ENCODE measurements at regions not wholly inside any gene's neighbourhood (a gene's known extent, or its start where the extent isn't known, plus 50 kb on each side); places are given as distances from the start of the nearest gene placed in this dataset.

DNA sequence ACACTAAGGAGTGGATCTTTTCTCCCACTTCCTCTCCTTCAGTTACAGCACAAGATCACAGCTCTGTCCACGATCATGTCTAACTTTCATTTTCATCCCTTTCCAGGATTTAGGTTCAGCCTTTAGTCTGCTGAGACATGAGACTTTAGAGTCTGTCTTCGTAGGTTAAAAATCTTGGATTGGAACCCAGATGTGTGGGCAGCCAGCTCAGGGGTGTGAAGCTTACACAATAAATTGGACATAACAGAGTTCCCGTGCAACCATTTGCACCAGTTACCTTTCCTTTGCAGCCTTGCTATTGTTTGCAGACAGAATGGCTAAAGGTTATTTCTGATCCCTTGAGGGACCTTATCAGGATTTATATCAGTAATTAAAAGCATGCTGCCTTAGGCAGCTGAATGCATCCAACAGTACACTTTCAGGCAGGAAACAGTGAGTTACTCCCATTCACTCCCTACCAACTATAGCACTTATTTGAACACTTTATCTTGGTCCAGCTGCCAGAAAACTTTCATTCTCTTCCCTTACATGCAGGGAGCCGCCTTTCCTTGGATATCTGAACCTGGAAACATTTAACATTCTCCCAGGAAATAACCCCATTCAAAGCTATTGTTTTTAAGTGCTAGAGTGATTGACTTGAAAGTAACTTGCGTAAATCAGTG, 87.3 kb downstream of the TMEM100 start:
- no peaks in the 10 kb centered on the region for H3K9me3 Mint-ChIP-seq
- no peaks in the 10 kb centered on the region for H3K27me3 Mint-ChIP-seq (ENCODE audit: low read depth)
- H3K27ac Mint-ChIP-seq (ENCODE audit: unreplicated experiment) = no peak overlapping the region
- H3K4me1 Mint-ChIP-seq = no peaks in the 10 kb centered on the region
- no peak for DNase-seq (ENCODE audit: low read depth, low spot score)
- no peak overlapping the region for H3K4me3 Mint-ChIP-seq
- TF ChIP-seq, protein P1, sequence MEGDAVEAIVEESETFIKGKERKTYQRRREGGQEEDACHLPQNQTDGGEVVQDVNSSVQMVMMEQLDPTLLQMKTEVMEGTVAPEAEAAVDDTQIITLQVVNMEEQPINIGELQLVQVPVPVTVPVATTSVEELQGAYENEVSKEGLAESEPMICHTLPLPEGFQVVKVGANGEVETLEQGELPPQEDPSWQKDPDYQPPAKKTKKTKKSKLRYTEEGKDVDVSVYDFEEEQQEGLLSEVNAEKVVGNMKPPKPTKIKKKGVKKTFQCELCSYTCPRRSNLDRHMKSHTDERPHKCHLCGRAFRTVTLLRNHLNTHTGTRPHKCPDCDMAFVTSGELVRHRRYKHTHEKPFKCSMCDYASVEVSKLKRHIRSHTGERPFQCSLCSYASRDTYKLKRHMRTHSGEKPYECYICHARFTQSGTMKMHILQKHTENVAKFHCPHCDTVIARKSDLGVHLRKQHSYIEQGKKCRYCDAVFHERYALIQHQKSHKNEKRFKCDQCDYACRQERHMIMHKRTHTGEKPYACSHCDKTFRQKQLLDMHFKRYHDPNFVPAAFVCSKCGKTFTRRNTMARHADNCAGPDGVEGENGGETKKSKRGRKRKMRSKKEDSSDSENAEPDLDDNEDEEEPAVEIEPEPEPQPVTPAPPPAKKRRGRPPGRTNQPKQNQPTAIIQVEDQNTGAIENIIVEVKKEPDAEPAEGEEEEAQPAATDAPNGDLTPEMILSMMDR (conservative IDR thresholded peaks at IDR 0.05) = no peak
- H3K36me3 Mint-ChIP-seq (ENCODE audit: low read depth) = no peaks in the 10 kb centered on the region

DNA sequence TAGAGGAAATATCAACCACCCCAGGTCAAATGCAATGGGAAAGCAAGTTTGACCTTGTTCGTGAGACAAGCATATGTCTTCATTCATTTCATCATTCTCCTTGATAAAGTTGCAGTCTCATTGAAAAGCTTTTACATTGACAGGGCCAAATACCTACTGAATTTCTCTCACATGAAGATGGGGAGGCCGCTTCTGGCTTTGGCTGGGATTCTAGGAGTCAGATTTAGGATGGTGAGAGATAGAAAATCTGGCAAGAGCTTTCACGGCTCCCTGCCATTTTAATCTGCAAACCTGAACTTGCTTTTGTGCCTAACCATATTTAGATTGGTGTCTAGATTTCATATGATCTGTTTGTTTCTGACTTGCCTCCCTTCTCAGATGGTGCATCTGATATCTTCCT, 88.0 kb downstream of the TMEM100 start:
- TF ChIP-seq, protein P1 (conservative IDR thresholded peaks at IDR 0.05) = no peak
- H3K9me3 Mint-ChIP-seq = no peaks in the 10 kb centered on the region
- no peaks in the 10 kb centered on the region for H3K27me3 Mint-ChIP-seq (ENCODE audit: low read depth)
- no peaks in the 10 kb centered on the region for H3K36me3 Mint-ChIP-seq (ENCODE audit: low read depth)
- H3K4me3 Mint-ChIP-seq = no peak overlapping the region
- no peak for DNase-seq (ENCODE audit: low read depth, low spot score)
- H3K4me1 Mint-ChIP-seq = no peaks in the 10 kb centered on the region
- H3K27ac Mint-ChIP-seq (ENCODE audit: unreplicated experiment) = no peak overlapping the region

DNA sequence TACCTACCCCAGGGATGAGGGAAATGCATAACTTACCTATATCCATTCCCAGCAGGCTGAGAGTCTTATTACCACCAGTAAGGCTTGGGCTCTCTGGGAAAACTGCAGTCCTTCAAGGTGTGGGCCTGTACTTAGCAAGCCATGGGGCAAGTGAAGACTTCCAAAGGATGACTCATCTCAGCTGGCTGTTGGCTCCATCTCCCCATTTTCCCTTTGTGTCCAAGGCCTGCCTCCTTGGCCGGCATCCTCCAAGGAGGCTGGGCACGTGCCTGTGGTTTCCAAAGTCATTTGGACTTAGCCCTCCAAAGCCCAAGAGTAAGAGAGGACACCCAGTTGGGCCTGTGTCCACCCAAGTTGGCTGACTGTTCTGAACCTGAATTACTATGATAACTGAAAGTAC, 89.8 kb downstream of the TMEM100 start:
- no peak for DNase-seq (ENCODE audit: low read depth, low spot score)
- Mint-ChIP-seq H3K27me3 (ENCODE audit: low read depth) (no peaks in the 10 kb centered on the region), H3K4me3 (no peak overlapping the region), H3K4me1 (no peaks in the 10 kb centered on the region), H3K9me3 (no peaks in the 10 kb centered on the region), H3K36me3 (ENCODE audit: low read depth) (no peaks in the 10 kb centered on the region), H3K27ac (ENCODE audit: unreplicated experiment) (no peak overlapping the region)
- TF ChIP-seq, protein P1 (conservative IDR thresholded peaks at IDR 0.05) = no peak

DNA sequence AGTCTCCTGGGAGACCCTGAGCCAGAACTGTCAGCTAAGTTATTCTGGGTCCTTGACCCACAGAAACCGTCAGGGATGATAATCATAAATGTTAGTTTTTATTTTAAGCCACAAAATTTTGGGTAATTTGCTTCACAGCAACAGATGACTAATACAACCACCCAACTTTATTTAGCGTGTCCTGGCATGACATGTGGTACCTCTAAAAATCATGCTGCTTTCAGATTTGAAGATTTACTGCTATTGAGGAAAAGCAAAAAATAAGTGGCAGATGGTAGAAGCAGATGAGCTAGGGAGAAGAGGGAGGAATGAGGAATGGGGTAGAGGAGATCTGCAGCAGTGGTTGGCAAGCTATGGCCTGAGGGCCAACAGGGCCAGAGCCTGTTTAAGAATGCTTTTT, 90.4 kb downstream of the TMEM100 start:
- Mint-ChIP-seq H3K9me3 (no peaks in the 10 kb centered on the region), H3K4me3 (no peak overlapping the region), H3K4me1 (no peaks in the 10 kb centered on the region), H3K36me3 (ENCODE audit: low read depth) (no peaks in the 10 kb centered on the region), H3K27ac (ENCODE audit: unreplicated experiment) (no peak overlapping the region), H3K27me3 (ENCODE audit: low read depth) (no peaks in the 10 kb centered on the region)
- no peak for DNase-seq (ENCODE audit: low read depth, low spot score)
- TF ChIP-seq, protein P1 (conservative IDR thresholded peaks at IDR 0.05) = no peak

DNA sequence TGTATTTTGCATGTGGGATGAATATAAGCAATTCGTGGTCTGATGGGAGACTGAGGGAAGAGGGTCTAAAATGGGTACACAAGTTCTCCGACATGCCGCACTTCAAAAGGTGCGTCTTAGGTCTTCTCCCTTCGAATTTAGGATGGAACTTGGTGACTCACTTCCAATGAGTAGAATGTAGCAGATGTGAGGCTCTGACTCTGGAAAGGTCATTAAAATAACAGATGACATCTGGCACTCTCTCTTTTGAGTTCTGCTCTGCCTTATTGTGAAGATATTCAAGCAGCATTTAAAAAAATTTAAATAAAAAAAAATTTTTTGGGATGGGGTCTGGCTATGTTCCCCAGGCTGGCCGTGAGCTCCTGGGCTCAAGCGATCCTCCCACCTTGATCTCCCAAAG, 92.7 kb downstream of the TMEM100 start:
- Mint-ChIP-seq H3K4me1 (no peaks in the 10 kb centered on the region), H3K27me3 (ENCODE audit: low read depth) (no peaks in the 10 kb centered on the region), H3K36me3 (ENCODE audit: low read depth) (no peaks in the 10 kb centered on the region), H3K27ac (ENCODE audit: unreplicated experiment) (no peak overlapping the region), H3K4me3 (no peak overlapping the region), H3K9me3 (peaks cover 2% of the 10 kb centered on the region)
- no peak for DNase-seq (ENCODE audit: low read depth, low spot score)
- TF ChIP-seq, protein P1 (conservative IDR thresholded peaks at IDR 0.05) = no peak

Data from neural crest cell (in vitro differentiated cells).